SU-DHL-6 (cell line): ENCODE measurements at regions not wholly inside any gene's neighbourhood (a gene's known extent, or its start where the extent isn't known, plus 50 kb on each side); places are given as distances from the start of the nearest gene placed in this dataset.

Experiments
- CTCF ChIP-seq: fragments of 200-600 bp; sonication (generic); IDR thresholded peaks from one replicate; pipeline ENCODE4 v1.5.1; 2017; ENCODE audit warnings: antibody characterized with exemption, mild to moderate bottlenecking, low read length, moderate library complexity; ENCODE audit not compliant: insufficient read depth, poor library complexity, severe bottlenecking
- EZH2phosphoT487 ChIP-seq: fragments of 200-600 bp; sonication (generic), shearing (Covaris generic); conservative IDR thresholded peaks from 2 replicates; pipeline ENCODE4 v1.6.1; 2018; ENCODE audit warnings: mild to moderate bottlenecking, antibody characterized with exemption, low read length, moderate library complexity, mixed read lengths

- no peak for TF ChIP-seq CTCF
- TF ChIP-seq EZH2phosphoT487, result no peak
These were observed 66.7 kb upstream of the MRPS6 start for GRCh38 chr21:34006611-34007168.
